H1 (cell line): ENCODE measurements at regions not wholly inside any gene's neighbourhood (a gene's known extent, or its start where the extent isn't known, plus 50 kb on each side); places are given as distances from the start of the nearest gene placed in this dataset.

Source experiments
- CTCF ChIA-PET: fragments of 300-600 bp; sonication (Branson Sonifier 250); formaldehyde crosslinking; loops from one replicate; lab custom pipeline; 2021; ENCODE audit not compliant: partially characterized antibody; lab: Charles Lee
- POLR2A ChIA-PET: fragments of 300-600 bp; sonication (Branson Sonifier 250); formaldehyde crosslinking; loops from one replicate; lab custom pipeline; 2021; ENCODE audit warnings: inconsistent platforms; ENCODE audit not compliant: partially characterized antibody; lab: Charles Lee
- DNase-seq, 2 experiments: peaks; one replicate each; pipeline versions ENCODE4 v3.0.0 to v3.0.0-alpha.2; 2010 to 2022; ENCODE audit warnings: low spot score in 2 of 2, low read depth in 1 of 2, mixed read lengths in 1 of 2
- FAIRE-seq: peaks from 2 replicates; lab custom pipeline; 2011; peaks lifted over from hg19 to GRCh38; lab: Jason Lieb, UNC
- H2AFZ ChIP-seq: 2 replicates; pipeline ENCODE4 v1.8.1; 2012; ENCODE audit warnings: low read length, inconsistent platforms
- H2AK5ac ChIP-seq: 2 replicates; pipeline ENCODE4 v1.6.1; 2013; ENCODE audit warnings: low read depth, low read length
- H2BK120ac ChIP-seq: replicated peaks from 2 replicates; pipeline ENCODE3; 2013; ENCODE audit warnings: low read depth, low read length, inconsistent platforms
- H2BK12ac ChIP-seq: 2 replicates; pipeline ENCODE4 v1.6.1; 2013; ENCODE audit warnings: low read depth, low read length
- H2BK15ac ChIP-seq: 2 replicates; pipeline ENCODE4 v1.6.1; 2013; ENCODE audit warnings: low read length
- H2BK20ac ChIP-seq: 2 replicates; pipeline ENCODE4 v1.6.1; 2013; ENCODE audit warnings: low read length
- H2BK5ac ChIP-seq: 2 replicates; pipeline ENCODE4 v1.6.1; 2013; ENCODE audit warnings: low read depth, low read length
- H3K14ac ChIP-seq: 2 replicates; pipeline ENCODE4 v1.6.1; 2013; ENCODE audit warnings: inconsistent platforms; ENCODE audit not compliant: insufficient read length
- H3K18ac ChIP-seq: 2 replicates; pipeline ENCODE4 v1.6.1; 2013; ENCODE audit warnings: low read length; ENCODE audit errors: extremely low read depth
- H3K23ac ChIP-seq: 2 replicates; pipeline ENCODE4 v1.6.1; 2013; ENCODE audit warnings: inconsistent platforms; ENCODE audit not compliant: insufficient read length
- H3K23me2 ChIP-seq: 2 replicates; pipeline ENCODE4 v1.6.1; 2013; ENCODE audit warnings: low read depth, low read length
- H3K27ac ChIP-seq: 2 replicates; pipeline ENCODE4 v1.6.1; 2011; ENCODE audit warnings: low read depth, low read length, inconsistent platforms
- H3K27me3 ChIP-seq, 4 experiments: replicated peaks in 1 of 4; 1 replicate in 1 of 4; 2 replicates in 3 of 4; pipeline versions ENCODE4 v1.6.1 to v1.8.1; 2011 to 2013; ENCODE audit warnings: low read length in 3 of 4, mild to moderate bottlenecking in 3 of 4, inconsistent platforms in 2 of 4, mixed read lengths in 2 of 4, moderate library complexity in 1 of 4; ENCODE audit not compliant: control insufficient read depth in 3 of 4, insufficient read depth in 3 of 4; ENCODE audit errors: extremely low read depth in 1 of 4
- H3K36me3 ChIP-seq, 4 experiments: 2 replicates each; pipeline versions ENCODE4 v1.6.1 to v1.8.1; 2011 to 2013; ENCODE audit warnings: mild to moderate bottlenecking in 4 of 4, low read length in 3 of 4, moderate library complexity in 2 of 4, control low read depth in 1 of 4, inconsistent platforms in 1 of 4; ENCODE audit not compliant: insufficient read depth in 4 of 4, control insufficient read depth in 2 of 4
- H3K4ac ChIP-seq: replicated peaks from 2 replicates; pipeline ENCODE3; 2013; ENCODE audit warnings: low read length, low read depth, mixed read lengths, inconsistent platforms; ENCODE audit not compliant: insufficient read length
- H3K4me1 ChIP-seq, 4 experiments: replicated peaks in 1 of 4; 1 replicate in 1 of 4; 2 replicates in 3 of 4; pipeline versions ENCODE4 v1.6.1 to v1.8.1; 2011 to 2013; ENCODE audit warnings: low read length in 3 of 4, inconsistent platforms in 2 of 4, mixed read lengths in 1 of 4; ENCODE audit not compliant: insufficient read depth in 4 of 4, control insufficient read depth in 3 of 4
- H3K4me2 ChIP-seq, 2 experiments: 2 replicates each; pipeline versions ENCODE4 v1.6.1 to v1.8.1; 2011 to 2013; ENCODE audit warnings: low read depth in 2 of 2, low read length in 2 of 2, control low read depth in 1 of 2, inconsistent platforms in 1 of 2, mild to moderate bottlenecking in 1 of 2; ENCODE audit not compliant: insufficient read depth in 1 of 2
- H3K4me3 ChIP-seq, 4 experiments: fragments of 200-600, 300-600 bp in 1 of 4; sonication (generic), shearing (Covaris generic), sonication (Bioruptor Twin) in 1 of 4; 2 replicates each; pipeline versions ENCODE4 v1.5.1 to v1.8.1; 2011 to 2016; ENCODE audit warnings: low read length in 4 of 4, low read depth in 3 of 4, control low read depth in 2 of 4, inconsistent platforms in 2 of 4, mild to moderate bottlenecking in 2 of 4, mixed read lengths in 1 of 4, moderate library complexity in 1 of 4; ENCODE audit not compliant: insufficient read depth in 2 of 4; ENCODE audit errors: extremely low read depth in 1 of 4
- H3K56ac ChIP-seq: replicated peaks from 2 replicates; pipeline ENCODE3; 2013; ENCODE audit warnings: low read depth, mild to moderate bottlenecking, mixed read lengths, low read length, inconsistent platforms; ENCODE audit not compliant: insufficient read length
- H3K79me1 ChIP-seq: 2 replicates; pipeline ENCODE4 v1.6.1; 2013; ENCODE audit warnings: low read depth, low read length, control low read depth
- H3K79me2 ChIP-seq, 2 experiments: 2 replicates each; pipeline versions ENCODE4 v1.6.1 to v1.8.1; 2012 to 2013; ENCODE audit warnings: low read length in 2 of 2, mild to moderate bottlenecking in 2 of 2, inconsistent platforms in 1 of 2; ENCODE audit not compliant: insufficient read depth in 2 of 2, control insufficient read depth in 1 of 2
- H3K9ac ChIP-seq, 4 experiments: replicated peaks in 1 of 4; 1 replicate in 1 of 4; 2 replicates in 3 of 4; pipeline versions ENCODE4 v1.6.1 to v1.8.1; 2011 to 2013; ENCODE audit warnings: low read depth in 3 of 4, low read length in 3 of 4, control low read depth in 2 of 4, mild to moderate bottlenecking in 2 of 4, moderate library complexity in 2 of 4, inconsistent platforms in 1 of 4; ENCODE audit errors: extremely low read depth in 1 of 4
- H3K9me3 ChIP-seq, 2 experiments: 2 replicates each; pipeline versions ENCODE4 v1.6.1 to v1.8.1; 2012 to 2013; ENCODE audit warnings: mild to moderate bottlenecking in 2 of 2, moderate library complexity in 2 of 2, control low read depth in 1 of 2, inconsistent platforms in 1 of 2, low read depth in 1 of 2, low read length in 1 of 2, mixed read lengths in 1 of 2; ENCODE audit not compliant: insufficient read depth in 2 of 2
- H4K20me1 ChIP-seq, 2 experiments: replicated peaks in 1 of 2; 2 replicates each; pipeline versions ENCODE3 to v1.8.1; 2011 to 2013; ENCODE audit warnings: inconsistent platforms in 2 of 2, low read length in 2 of 2, mild to moderate bottlenecking in 1 of 2; ENCODE audit not compliant: insufficient read depth in 2 of 2, control insufficient read depth in 1 of 2
- H4K5ac ChIP-seq: 2 replicates; pipeline ENCODE4 v1.6.1; 2013; ENCODE audit warnings: low read length, low read depth, mixed read lengths, inconsistent platforms; ENCODE audit not compliant: insufficient read length
- H4K8ac ChIP-seq: 2 replicates; pipeline ENCODE4 v1.8.0; 2013; ENCODE audit warnings: mild to moderate bottlenecking, moderate library complexity, low read length, inconsistent platforms; ENCODE audit not compliant: insufficient read depth; ENCODE audit errors: extremely low read depth
- H4K91ac ChIP-seq: replicated peaks from 2 replicates; pipeline ENCODE3; 2013; ENCODE audit warnings: low read length, mixed read lengths, inconsistent platforms; ENCODE audit not compliant: insufficient read length
- CTBP2 ChIP-seq: IDR thresholded peaks from 2 replicates; pipeline ENCODE4 v1.7.0; 2011; ENCODE audit warnings: borderline replicate concordance, mild to moderate bottlenecking, moderate library complexity, mixed read lengths, low read length; ENCODE audit not compliant: insufficient read depth, insufficient read length
- GABPA ChIP-seq: IDR thresholded peaks from 2 replicates; pipeline ENCODE4 v1.6.1; 2011; ENCODE audit warnings: mild to moderate bottlenecking, low read length, moderate library complexity, borderline replicate concordance; ENCODE audit not compliant: insufficient read depth
- SAP30 ChIP-seq: fragments of 300-600 bp; sonication (generic); IDR thresholded peaks from 2 replicates; pipeline ENCODE4 v1.7.1; 2012; ENCODE audit warnings: low read length, moderate library complexity, mild to moderate bottlenecking, inconsistent platforms; ENCODE audit not compliant: insufficient read depth, insufficient replicate concordance
- WGBS, 2 experiments: shearing (Covaris generic) in 1 of 2; methylation state at CpG; one replicate each; pipeline versions ENCODE4 v1.1.6 to v1.1.7; 2013 to 2015; ENCODE audit warnings: low lambda C conversion rate in 2 of 2, mixed read lengths in 2 of 2, inconsistent platforms in 1 of 2, low coverage in 1 of 2, missing lambda C conversion rate in 1 of 2; ENCODE audit not compliant: insufficient replicate concordance in 2 of 2, insufficient coverage in 1 of 2, insufficient read length in 1 of 2; ENCODE audit errors: extremely low coverage in 1 of 2, missing lambda C conversion rate in 1 of 2; 5-methylcytosine and 5-hydroxymethylcytosine counted together

GRCh38 chr7:12764458-12764891, 77.0 kb downstream of the ARL4A start:
- Histone ChIP-seq H2AFZ (no peak overlapping the region), H3K4me1 (peaks cover 0 to 5% (median 0%) of the 10 kb centered on the region in 4 experiments; a peak in 1 of 7 replicates), H4K8ac (no peak overlapping the region), H3K56ac (no peak overlapping the region), H3K4ac (no peak overlapping the region), H4K5ac (no peak overlapping the region), H3K4me3 (no peak overlapping the region), H2BK12ac (no peak overlapping the region), H3K79me2 (no peaks in the 10 kb centered on the region), H3K18ac (no peak overlapping the region), H3K14ac (no peak overlapping the region), H3K23ac (no peak overlapping the region), H3K9me3 (peaks cover 3 to 9% of the 10 kb centered on the region in 2 experiments; a peak in 2 of 4 replicates), H3K79me1 (no peaks in the 10 kb centered on the region), H3K23me2 (no peaks in the 10 kb centered on the region), H3K4me2 (no peak overlapping the region), H3K9ac (no peak overlapping the region), H2BK120ac (no peak overlapping the region), H2BK20ac (no peak overlapping the region), H3K36me3 (no peaks in the 10 kb centered on the region), H2AK5ac (no peak overlapping the region), H2BK5ac (no peak overlapping the region), H4K91ac (no peak overlapping the region), H3K27ac (no peak overlapping the region), H4K20me1 (no peaks in the 10 kb centered on the region), H3K27me3 (no peaks in the 10 kb centered on the region), H2BK15ac (no peak overlapping the region)
- POLR2A ChIA-PET = no interaction called here
- TF ChIP-seq SAP30 (no peak), CTBP2 (no peak), GABPA (no peak)
- no peak for FAIRE-seq
- CTCF ChIA-PET = no interaction called here
- no peak for DNase-seq
- 74% methylated on average over 2 of the region's 2 CpGs; no CpG with 5 or more reads in 1 of the 2 experiments for WGBS, 2 experiments
